ENCODE measurements at regions not wholly inside any gene's neighbourhood (a gene's known extent, or its start where the extent isn't known, plus 50 kb on each side); places are given as distances from the start of the nearest gene placed in this dataset.

DNA sequence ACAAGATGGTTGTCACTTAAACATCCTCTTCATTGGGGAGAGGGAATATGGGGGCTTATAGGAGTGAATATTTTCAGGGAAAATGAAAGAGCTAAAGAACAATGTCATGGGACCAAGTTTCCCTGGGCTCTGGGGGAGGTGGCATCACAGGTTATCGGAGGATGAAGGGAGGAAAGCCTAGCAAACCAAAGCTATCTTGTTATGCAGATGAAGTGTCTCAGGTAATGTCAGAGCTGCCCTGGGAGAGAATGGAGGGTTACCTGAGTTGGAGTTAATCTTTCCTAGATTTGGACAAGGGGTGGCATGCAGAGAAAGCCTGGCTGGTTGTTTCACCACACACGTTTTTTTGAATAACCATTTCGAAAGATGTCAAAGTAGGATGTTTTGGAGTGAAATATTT is 308.1 kb upstream of the ATP10A start:
- no peak overlapping the region for H3K4me3 ChIP-seq (ENCODE audit: low read length)
- H3K27me3 ChIP-seq (ENCODE audit: insufficient read depth, low read depth, low read length), result no peaks in the 10 kb centered on the region
- H3K9ac ChIP-seq (ENCODE audit: low read length), result no peak overlapping the region
- no peaks in the 10 kb centered on the region for H4K20me1 ChIP-seq (ENCODE audit: insufficient read depth)
- no peaks in the 10 kb centered on the region for H3K9me2 ChIP-seq (ENCODE audit: insufficient read depth, low read length)
- no peaks in the 10 kb centered on the region for H3K36me3 ChIP-seq (ENCODE audit: insufficient read depth, low read length)
- H3K79me2 ChIP-seq (replicated peaks; ENCODE audit: insufficient read depth, low read length), result no peaks in the 10 kb centered on the region
- no peaks in the 10 kb centered on the region for H3F3A ChIP-seq (ENCODE audit: insufficient read depth, low read length, poor library complexity, severe bottlenecking)
- peak overlapping the region; percentile 4 for H3K27ac ChIP-seq (ENCODE audit: low read length)
- no peaks in the 10 kb centered on the region for H3K9me3 ChIP-seq (ENCODE audit: low read length)
- no peak overlapping the region for H3K4me2 ChIP-seq (ENCODE audit: low read length)
- TF ChIP-seq MXI1 (conservative IDR thresholded peaks at IDR 0.05; ENCODE audit: poor library complexity, severe bottlenecking) (no peak), SMC3 (conservative IDR thresholded peaks at IDR 0.05; ENCODE audit: poor library complexity) (no peak), TAF1 (IDR thresholded peaks at IDR 0.05; ENCODE audit: low read depth) (no peak), POLR2AphosphoS5 (IDR thresholded peaks at IDR 0.05) (no peak), EP300 (conservative IDR thresholded peaks at IDR 0.05; ENCODE audit: poor library complexity, severe bottlenecking) (no peak), RAD21 (conservative IDR thresholded peaks at IDR 0.05) (no peak), CTCF (IDR thresholded peaks at IDR 0.05; ENCODE audit: poor library complexity, severe bottlenecking) (no peak), REST (IDR thresholded peaks at IDR 0.05; ENCODE audit: borderline replicate concordance) (no peak), EZH2 (IDR thresholded peaks at IDR 0.05; ENCODE audit: borderline replicate concordance, insufficient read depth, low read length, poor library complexity, severe bottlenecking) (no peak)
- no peak overlapping the region for H2AFZ ChIP-seq (ENCODE audit: low read depth, low read length)

DNA sequence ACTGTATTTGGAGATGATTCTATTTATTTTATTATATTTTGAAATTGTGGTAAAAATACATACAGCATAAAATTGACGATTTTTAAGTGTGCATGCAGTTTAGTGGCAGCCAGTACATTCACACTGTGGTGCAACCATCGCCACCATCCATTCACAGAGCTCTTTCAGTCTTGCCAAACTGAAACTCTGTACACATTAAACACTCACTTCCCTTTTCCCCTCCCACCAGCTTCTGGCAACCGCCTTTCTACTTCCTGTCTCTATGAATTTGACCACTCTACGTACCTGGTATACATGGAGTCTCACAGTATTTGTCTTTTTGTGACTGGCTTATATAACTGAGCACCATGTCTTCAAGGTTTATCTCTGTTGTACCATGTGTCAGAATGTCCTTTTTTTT is 303.3 kb upstream of the ATP10A start:
- H3K27ac ChIP-seq (ENCODE audit: low read length), result no peak overlapping the region
- no peaks in the 10 kb centered on the region for H3K9me2 ChIP-seq (ENCODE audit: insufficient read depth, low read length)
- H3K4me2 ChIP-seq (ENCODE audit: low read length), result no peak overlapping the region
- no peaks in the 10 kb centered on the region for H3K36me3 ChIP-seq (ENCODE audit: insufficient read depth, low read length)
- TF ChIP-seq REST (IDR thresholded peaks at IDR 0.05; ENCODE audit: borderline replicate concordance), result no peak
- TF ChIP-seq POLR2AphosphoS5 (IDR thresholded peaks at IDR 0.05), result no peak
- TF ChIP-seq CTCF (IDR thresholded peaks at IDR 0.05; ENCODE audit: poor library complexity, severe bottlenecking), result no peak
- TF ChIP-seq RAD21 (conservative IDR thresholded peaks at IDR 0.05), result no peak
- H2AFZ ChIP-seq (ENCODE audit: low read depth, low read length), result no peak overlapping the region
- H4K20me1 ChIP-seq (ENCODE audit: insufficient read depth), result no peaks in the 10 kb centered on the region
- H3K9ac ChIP-seq (ENCODE audit: low read length), result no peak overlapping the region
- H3K9me3 ChIP-seq (ENCODE audit: low read length), result no peaks in the 10 kb centered on the region
- no peaks in the 10 kb centered on the region for H3F3A ChIP-seq (ENCODE audit: insufficient read depth, low read length, poor library complexity, severe bottlenecking)
- no peaks in the 10 kb centered on the region for H3K27me3 ChIP-seq (ENCODE audit: insufficient read depth, low read depth, low read length)
- no peaks in the 10 kb centered on the region for H3K79me2 ChIP-seq (replicated peaks; ENCODE audit: insufficient read depth, low read length)
- no peak overlapping the region for H3K4me3 ChIP-seq (ENCODE audit: low read length)

All from neural cell (in vitro differentiated cells).